IMR-90 (cell line): ENCODE measurements at regions not wholly inside any gene's neighbourhood (a gene's known extent, or its start where the extent isn't known, plus 50 kb on each side); places are given as distances from the start of the nearest gene placed in this dataset.

Experiments
- ATAC-seq: fragments of 200-7000 bp; cut with Tn5 transposase; 2 replicates; pipeline ENCODE4 v1.9.1; 2020; ENCODE audit warnings: low read depth, mild to moderate bottlenecking, moderate library complexity
- BruUV-seq: library from RNA; stranded (reverse); fragments of 400-500 nt; replicated peaks from 2 replicates; lab custom pipeline; 2021; lab: Mats Ljungman, UMichigan
- CTCF ChIA-PET: fragments of 300-600 bp; formaldehyde crosslinking; extraction: SDS; loops from one replicate; lab custom pipeline; 2021; ENCODE audit warnings: antibody characterized with exemption; lab: Yijun Ruan, JAX
- POLR2A ChIA-PET: fragments of 300-600 bp; sonication (Branson Sonifier 250); formaldehyde crosslinking; loops from one replicate; lab custom pipeline; 2022; ENCODE audit warnings: antibody characterized with exemption; ENCODE audit not compliant: unreplicated experiment; lab: Charles Lee
- DNase-seq: peaks from one replicate; pipeline ENCODE4 v3.0.0; 2013
- H2AFZ ChIP-seq: replicated peaks from 2 replicates; pipeline ENCODE3; 2013; ENCODE audit warnings: low read length, mild to moderate bottlenecking; ENCODE audit not compliant: poor library complexity
- H2AK5ac ChIP-seq: 2 replicates; pipeline ENCODE4 v1.6.1; 2013; ENCODE audit warnings: low read depth, low read length, inconsistent platforms
- H2AK9ac ChIP-seq: replicated peaks from 2 replicates; pipeline ENCODE3; 2013; ENCODE audit warnings: mild to moderate bottlenecking, low read depth, low read length, moderate library complexity; ENCODE audit not compliant: poor library complexity
- H2BK120ac ChIP-seq: 2 replicates; pipeline ENCODE4 v1.6.1; 2013; ENCODE audit warnings: low read depth, low read length, inconsistent platforms
- H2BK15ac ChIP-seq: 3 replicates; pipeline ENCODE4 v1.6.1; 2013; ENCODE audit warnings: low read depth, low read length, inconsistent platforms
- H2BK20ac ChIP-seq: 2 replicates; pipeline ENCODE4 v1.6.1; 2013; ENCODE audit warnings: low read depth, mild to moderate bottlenecking, inconsistent platforms, low read length, moderate library complexity
- H2BK5ac ChIP-seq: 2 replicates; pipeline ENCODE4 v1.6.1; 2013; ENCODE audit warnings: mild to moderate bottlenecking, low read depth, low read length, inconsistent platforms; ENCODE audit not compliant: poor library complexity, severe bottlenecking
- H3K14ac ChIP-seq: replicated peaks from 2 replicates; pipeline ENCODE4 v1.6.1; 2013; ENCODE audit warnings: low read depth, low read length, inconsistent platforms
- H3K18ac ChIP-seq: 2 replicates; pipeline ENCODE4 v1.6.1; 2013; ENCODE audit warnings: low read depth, low read length, control low read depth
- H3K23ac ChIP-seq: 2 replicates; pipeline ENCODE4 v1.6.1; 2013; ENCODE audit warnings: low read depth, low read length, inconsistent platforms
- H3K27ac ChIP-seq: 2 replicates; pipeline ENCODE4 v1.5.1; 2013; ENCODE audit warnings: mild to moderate bottlenecking, control low read depth, low read length; ENCODE audit not compliant: insufficient read depth
- H3K27me3 ChIP-seq: 2 replicates; pipeline ENCODE4 v1.6.1; 2013; ENCODE audit warnings: low read length; ENCODE audit not compliant: control insufficient read depth, insufficient read depth
- H3K36me3 ChIP-seq: 2 replicates; pipeline ENCODE4 v1.6.1; 2013; ENCODE audit warnings: low read length, mixed read lengths; ENCODE audit not compliant: control insufficient read depth, insufficient read depth
- H3K4ac ChIP-seq: 2 replicates; pipeline ENCODE4 v1.6.1; 2013; ENCODE audit warnings: low read depth, low read length, inconsistent platforms
- H3K4me1 ChIP-seq: 2 replicates; pipeline ENCODE4 v1.6.1; 2013; ENCODE audit warnings: low read length, mixed read lengths; ENCODE audit not compliant: control insufficient read depth, insufficient read depth
- H3K4me2 ChIP-seq: 2 replicates; pipeline ENCODE4 v1.6.1; 2013; ENCODE audit warnings: low read depth, mild to moderate bottlenecking, control low read depth, low read length, moderate library complexity
- H3K4me3 ChIP-seq: 2 replicates; pipeline ENCODE4 v1.5.1; 2013; ENCODE audit warnings: low read depth, mild to moderate bottlenecking, control low read depth, low read length, moderate library complexity; ENCODE audit not compliant: insufficient read depth
- H3K56ac ChIP-seq: 2 replicates; pipeline ENCODE4 v1.6.1; 2013; ENCODE audit warnings: low read length, inconsistent platforms; ENCODE audit not compliant: insufficient read depth; ENCODE audit errors: extremely low read depth
- H3K79me1 ChIP-seq, 2 experiments: 2 replicates each; pipeline ENCODE4 v1.6.1; 2013; ENCODE audit warnings: low read length in 2 of 2, inconsistent platforms in 1 of 2, low read depth in 1 of 2
- H3K9ac ChIP-seq: 2 replicates; pipeline ENCODE4 v1.6.1; 2013; ENCODE audit warnings: low read depth, low read length, control low read depth
- H3K9me1 ChIP-seq: 2 replicates; pipeline ENCODE4 v1.6.1; 2013; ENCODE audit warnings: low read length, inconsistent platforms; ENCODE audit not compliant: insufficient read depth
- H3K9me3 ChIP-seq: 2 replicates; pipeline ENCODE4 v1.6.1; 2013; ENCODE audit warnings: low read length; ENCODE audit not compliant: control insufficient read depth, insufficient read depth
- H4K20me1 ChIP-seq: 2 replicates; pipeline ENCODE4 v1.6.1; 2013; ENCODE audit warnings: low read length, inconsistent platforms; ENCODE audit not compliant: insufficient read depth
- H4K5ac ChIP-seq: 2 replicates; pipeline ENCODE4 v1.6.1; 2013; ENCODE audit warnings: mild to moderate bottlenecking, low read depth, low read length, control low read depth
- H4K8ac ChIP-seq, 2 experiments: 2 replicates each; pipeline ENCODE4 v1.6.1; 2013; ENCODE audit warnings: low read depth in 2 of 2, low read length in 2 of 2, control low read depth in 1 of 2, inconsistent platforms in 1 of 2
- H4K91ac ChIP-seq: 2 replicates; pipeline ENCODE4 v1.6.1; 2013; ENCODE audit warnings: low read depth, low read length, inconsistent platforms; ENCODE audit not compliant: insufficient read depth
- BHLHE40 ChIP-seq: fragments of 150-350 bp; IDR thresholded peaks from 2 replicates; pipeline ENCODE4 v1.6.1; 2016; ENCODE audit warnings: mild to moderate bottlenecking, low read depth, low read length
- FOS ChIP-seq: fragments of 150-350 bp; IDR thresholded peaks from 2 replicates; pipeline ENCODE4 v1.6.1; 2016; ENCODE audit warnings: low read depth, low read length
- MAFK ChIP-seq: IDR thresholded peaks from 2 replicates; pipeline ENCODE4 v1.6.1; 2012; ENCODE audit warnings: low read depth, low read length, improper control_type of control experiment
- MAZ ChIP-seq: IDR thresholded peaks from 2 replicates; pipeline ENCODE4 v1.6.1; 2012; ENCODE audit warnings: low read depth, mild to moderate bottlenecking, low read length, improper control_type of control experiment, moderate library complexity, borderline replicate concordance
- MXI1 ChIP-seq: IDR thresholded peaks from 2 replicates; pipeline ENCODE4 v1.6.1; 2012; ENCODE audit warnings: low read depth, mild to moderate bottlenecking, low read length, moderate library complexity, borderline replicate concordance
- POLR2A ChIP-seq: IDR thresholded peaks from 2 replicates; pipeline ENCODE4 v1.6.1; 2012; ENCODE audit warnings: mild to moderate bottlenecking, low read depth, low read length
- RAD21 ChIP-seq: IDR thresholded peaks from 2 replicates; pipeline ENCODE4 v1.6.1; 2012; ENCODE audit warnings: low read length, improper control_type of control experiment
- RFX5 ChIP-seq: IDR thresholded peaks from 2 replicates; pipeline ENCODE4 v1.8.0; 2012; ENCODE audit warnings: low read depth, mild to moderate bottlenecking, low read length, moderate library complexity
- SMC3 ChIP-seq: fragments of 150-350 bp; IDR thresholded peaks from 2 replicates; pipeline ENCODE4 v1.6.1; 2016; ENCODE audit warnings: low read depth, mild to moderate bottlenecking, antibody characterized with exemption, low read length, moderate library complexity
- WGBS, 2 experiments: methylation state at CpG; one replicate each; pipeline versions ENCODE4 v1.1.5 to v1.1.7; 2013; ENCODE audit warnings: missing lambda C conversion rate in 2 of 2; ENCODE audit not compliant: insufficient read length in 1 of 2; ENCODE audit errors: extremely low coverage in 2 of 2; 5-methylcytosine and 5-hydroxymethylcytosine counted together
- dilution Hi-C: fragments of 300-500 bp; cut with HindIII; formaldehyde crosslinking; loops from one replicate; pipeline ENCODE4 v1.14.3; 2018; ENCODE audit warnings: low sequenced_read_pairs; ENCODE audit not compliant: unreplicated experiment
- in situ Hi-C: fragments of 300-500 bp; cut with MboI; formaldehyde crosslinking; loops from 3 replicates; pipeline ENCODE4 v1.14.3; 2019; ENCODE audit warnings: low sequenced_read_pairs, inconsistent platforms, mixed read lengths
- intact Hi-C: fragments of 100-400 bp; cut with micrococcal nuclease; formaldehyde crosslinking; loops from 2 replicates; pipeline ENCODE4 v1.10.0; 2022
- TF ChIP-seq, protein P1 (sequence below): fragments of 150-350 bp; IDR thresholded peaks from 2 replicates; pipeline ENCODE4 v1.6.1; 2016; ENCODE audit warnings: low read depth, mild to moderate bottlenecking, low read length, moderate library complexity, borderline replicate concordance
- TF ChIP-seq, protein P2 (sequence below): conservative IDR thresholded peaks from 2 replicates; pipeline ENCODE4 v1.5.1; 2012; ENCODE audit warnings: mild to moderate bottlenecking, low read depth, low read length, improper control_type of control experiment

DNA sequence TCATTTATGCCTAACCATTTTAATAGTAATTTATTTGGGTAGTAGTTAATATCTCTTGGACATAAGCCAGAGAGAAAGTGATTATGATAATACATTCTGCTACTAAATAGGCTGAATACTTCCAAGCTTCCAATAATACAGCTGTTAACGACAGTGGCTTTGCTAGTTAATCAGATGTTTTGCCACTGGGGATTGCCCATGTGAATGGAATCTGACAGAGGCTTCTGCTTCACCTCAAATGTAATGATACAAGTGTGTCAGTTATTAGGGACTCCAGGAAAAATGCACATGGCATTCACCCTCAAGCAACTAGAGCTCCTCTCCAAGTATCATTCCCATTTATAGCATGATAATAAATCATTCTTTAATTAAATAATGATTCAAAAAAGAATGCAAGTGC lies 185.0 kb upstream of the TMEFF2 start:
- H3K18ac ChIP-seq = no peak overlapping the region

More for the DNA sequence above, 185.0 kb upstream of the TMEFF2 start:
- H3K4me1 ChIP-seq = no peaks in the 10 kb centered on the region
- no peak overlapping the region for H3K56ac ChIP-seq
- no peaks in the 10 kb centered on the region for H3K79me1 ChIP-seq
- no peak overlapping the region for H3K27ac ChIP-seq
- TF ChIP-seq MAFK (no peak), RAD21 (no peak), MXI1 (no peak), POLR2A (no peak), SMC3 (no peak), FOS (no peak), BHLHE40 (no peak), MAZ (no peak), RFX5 (no peak)
- TF ChIP-seq, protein P1, sequence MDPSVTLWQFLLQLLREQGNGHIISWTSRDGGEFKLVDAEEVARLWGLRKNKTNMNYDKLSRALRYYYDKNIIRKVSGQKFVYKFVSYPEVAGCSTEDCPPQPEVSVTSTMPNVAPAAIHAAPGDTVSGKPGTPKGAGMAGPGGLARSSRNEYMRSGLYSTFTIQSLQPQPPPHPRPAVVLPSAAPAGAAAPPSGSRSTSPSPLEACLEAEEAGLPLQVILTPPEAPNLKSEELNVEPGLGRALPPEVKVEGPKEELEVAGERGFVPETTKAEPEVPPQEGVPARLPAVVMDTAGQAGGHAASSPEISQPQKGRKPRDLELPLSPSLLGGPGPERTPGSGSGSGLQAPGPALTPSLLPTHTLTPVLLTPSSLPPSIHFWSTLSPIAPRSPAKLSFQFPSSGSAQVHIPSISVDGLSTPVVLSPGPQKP = no peak
- TF ChIP-seq, protein P2, sequence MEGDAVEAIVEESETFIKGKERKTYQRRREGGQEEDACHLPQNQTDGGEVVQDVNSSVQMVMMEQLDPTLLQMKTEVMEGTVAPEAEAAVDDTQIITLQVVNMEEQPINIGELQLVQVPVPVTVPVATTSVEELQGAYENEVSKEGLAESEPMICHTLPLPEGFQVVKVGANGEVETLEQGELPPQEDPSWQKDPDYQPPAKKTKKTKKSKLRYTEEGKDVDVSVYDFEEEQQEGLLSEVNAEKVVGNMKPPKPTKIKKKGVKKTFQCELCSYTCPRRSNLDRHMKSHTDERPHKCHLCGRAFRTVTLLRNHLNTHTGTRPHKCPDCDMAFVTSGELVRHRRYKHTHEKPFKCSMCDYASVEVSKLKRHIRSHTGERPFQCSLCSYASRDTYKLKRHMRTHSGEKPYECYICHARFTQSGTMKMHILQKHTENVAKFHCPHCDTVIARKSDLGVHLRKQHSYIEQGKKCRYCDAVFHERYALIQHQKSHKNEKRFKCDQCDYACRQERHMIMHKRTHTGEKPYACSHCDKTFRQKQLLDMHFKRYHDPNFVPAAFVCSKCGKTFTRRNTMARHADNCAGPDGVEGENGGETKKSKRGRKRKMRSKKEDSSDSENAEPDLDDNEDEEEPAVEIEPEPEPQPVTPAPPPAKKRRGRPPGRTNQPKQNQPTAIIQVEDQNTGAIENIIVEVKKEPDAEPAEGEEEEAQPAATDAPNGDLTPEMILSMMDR = no peak
- no peak overlapping the region for H3K9ac ChIP-seq
- no peaks in the 10 kb centered on the region for H3K9me3 ChIP-seq
- H4K91ac ChIP-seq = no peak overlapping the region
- no peaks in the 10 kb centered on the region for H3K9me1 ChIP-seq
- in situ Hi-C loops (no loop called here), dilution Hi-C loops (no loop called here), intact Hi-C loops (no loop called here)
- DNase-seq = no peak
- no peak overlapping the region for H3K4ac ChIP-seq
- H2BK15ac ChIP-seq = no peak overlapping the region
- no peak overlapping the region for H2BK120ac ChIP-seq
- WGBS, 2 experiments = no CpG with 5 or more reads among the region's 1 CpG
- POLR2A ChIA-PET = no interaction called here
- no peaks in the 10 kb centered on the region for H3K27me3 ChIP-seq
- no peaks in the 10 kb centered on the region for H4K20me1 ChIP-seq
- H4K5ac ChIP-seq = no peak overlapping the region
- ATAC-seq = no peak
- H2BK5ac ChIP-seq = no peak overlapping the region
- H3K23ac ChIP-seq = no peak overlapping the region
- no peaks in the 10 kb centered on the region for H3K36me3 ChIP-seq
- no peak overlapping the region for H3K4me2 ChIP-seq
- CTCF ChIA-PET = no interaction called here
- no peak overlapping the region for H4K8ac ChIP-seq
- BruUV-seq = no TSS peak
- no peak overlapping the region for H2AFZ ChIP-seq
- H2AK5ac ChIP-seq = no peak overlapping the region
- H2AK9ac ChIP-seq = no peak overlapping the region
- H3K14ac ChIP-seq = no peak overlapping the region
- H3K4me3 ChIP-seq = no peak overlapping the region
- H2BK20ac ChIP-seq = no peak overlapping the region
